ENCODE measurements at regions not wholly inside any gene's neighbourhood (a gene's known extent, or its start where the extent isn't known, plus 50 kb on each side); places are given as distances from the start of the nearest gene placed in this dataset.

DNA sequence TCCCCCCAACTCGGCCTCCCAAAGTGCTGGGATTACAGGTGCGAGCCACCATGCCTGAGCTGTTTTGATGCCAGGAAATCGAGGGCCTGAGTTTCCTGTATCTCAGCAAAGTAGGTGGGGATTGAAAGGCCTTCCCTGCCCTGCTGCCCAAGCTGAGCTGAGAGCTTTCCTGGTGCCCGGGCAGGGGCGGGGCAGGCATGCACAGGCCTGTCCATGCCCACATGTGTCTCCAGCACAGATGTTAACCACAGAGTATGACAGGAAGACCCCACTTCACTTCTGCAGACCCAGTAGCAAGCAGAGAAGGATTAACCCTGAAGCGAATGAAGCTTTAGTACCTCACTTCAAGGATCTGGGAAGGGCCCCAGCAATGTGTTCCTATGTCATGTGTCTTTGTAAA lies 66.0 kb downstream of the GPR6 start:
- TF ChIP-seq RAD21 (conservative IDR thresholded peaks at IDR 0.05) = no peak
- TF ChIP-seq, protein P1, sequence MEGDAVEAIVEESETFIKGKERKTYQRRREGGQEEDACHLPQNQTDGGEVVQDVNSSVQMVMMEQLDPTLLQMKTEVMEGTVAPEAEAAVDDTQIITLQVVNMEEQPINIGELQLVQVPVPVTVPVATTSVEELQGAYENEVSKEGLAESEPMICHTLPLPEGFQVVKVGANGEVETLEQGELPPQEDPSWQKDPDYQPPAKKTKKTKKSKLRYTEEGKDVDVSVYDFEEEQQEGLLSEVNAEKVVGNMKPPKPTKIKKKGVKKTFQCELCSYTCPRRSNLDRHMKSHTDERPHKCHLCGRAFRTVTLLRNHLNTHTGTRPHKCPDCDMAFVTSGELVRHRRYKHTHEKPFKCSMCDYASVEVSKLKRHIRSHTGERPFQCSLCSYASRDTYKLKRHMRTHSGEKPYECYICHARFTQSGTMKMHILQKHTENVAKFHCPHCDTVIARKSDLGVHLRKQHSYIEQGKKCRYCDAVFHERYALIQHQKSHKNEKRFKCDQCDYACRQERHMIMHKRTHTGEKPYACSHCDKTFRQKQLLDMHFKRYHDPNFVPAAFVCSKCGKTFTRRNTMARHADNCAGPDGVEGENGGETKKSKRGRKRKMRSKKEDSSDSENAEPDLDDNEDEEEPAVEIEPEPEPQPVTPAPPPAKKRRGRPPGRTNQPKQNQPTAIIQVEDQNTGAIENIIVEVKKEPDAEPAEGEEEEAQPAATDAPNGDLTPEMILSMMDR (IDR thresholded peaks at IDR 0.05; ENCODE audit: poor library complexity, severe bottlenecking) = no peak
